HG03432 (cell line): ENCODE measurements at regions not wholly inside any gene's neighbourhood (a gene's known extent, or its start where the extent isn't known, plus 50 kb on each side); places are given as distances from the start of the nearest gene placed in this dataset.

ENCODE experiments used
- ATAC-seq: cut with Tn5 transposase; IDR thresholded peaks from one replicate; pipeline ENCODE4 v1.9.1; 2021; ENCODE audit warnings: mild to moderate bottlenecking, moderate library complexity; ENCODE audit not compliant: unreplicated experiment

GRCh38 chr6:130755368-130756034 lies 71.7 kb upstream of the SMLR1 start:
- no peak for ATAC-seq

- ATAC-seq, result no peak
Observed at GRCh38 chr6:130756824-130757223, 70.4 kb upstream of the SMLR1 start.

- no peak for ATAC-seq
Observed at GRCh38 chr6:130758813-130759212, 68.4 kb upstream of the SMLR1 start.

- no peak for ATAC-seq
Observed at GRCh38 chr6:130760006-130760405, 67.2 kb upstream of the SMLR1 start.

GRCh38 chr6:130761286-130761685 lies 65.9 kb upstream of the SMLR1 start:
- ATAC-seq, result no peak

GRCh38 chr6:130765181-130765727 lies 62.0 kb upstream of the SMLR1 start:
- no peak for ATAC-seq

- ATAC-seq, result no peak
Observed at GRCh38 chr6:130766239-130767144, 60.7 kb upstream of the SMLR1 start.

- no peak for ATAC-seq
Observed at GRCh38 chr6:130769861-130770260, 57.3 kb upstream of the SMLR1 start.

- ATAC-seq, result no peak
Observed at GRCh38 chr6:130771741-130772140, 55.5 kb upstream of the SMLR1 start.

GRCh38 chr6:130773860-130774259 lies 53.3 kb upstream of the SMLR1 start:
- ATAC-seq, result no peak

- no peak for ATAC-seq
Observed at GRCh38 chr6:130775411-130776012, 51.7 kb upstream of the SMLR1 start.

- peak; percentile 94 for ATAC-seq
Observed at GRCh38 chr6:130776287-130776925, 50.8 kb upstream of the SMLR1 start.
